ENCODE measurements at regions not wholly inside any gene's neighbourhood (a gene's known extent, or its start where the extent isn't known, plus 50 kb on each side); places are given as distances from the start of the nearest gene placed in this dataset.

DNA sequence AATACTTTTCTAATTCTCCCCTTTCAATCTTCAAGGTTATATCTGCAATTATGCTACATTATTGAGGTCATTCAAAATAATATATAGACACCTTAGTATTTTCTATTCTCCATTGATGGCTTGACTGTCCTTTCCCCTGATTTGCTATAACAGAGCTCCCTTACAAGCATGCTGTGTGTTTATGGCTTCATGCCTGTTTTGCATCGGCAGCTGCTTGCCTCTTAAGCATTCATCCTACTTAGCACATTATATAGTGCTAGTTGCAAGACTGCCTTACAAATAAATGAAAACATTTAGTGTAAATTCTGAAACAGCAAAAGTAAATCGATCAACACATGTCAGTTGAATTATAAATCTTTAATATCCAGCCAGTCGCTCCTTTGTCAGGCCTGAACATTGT lies 476.2 kb upstream of the POU3F2 start:
- TF ChIP-seq, protein P1, sequence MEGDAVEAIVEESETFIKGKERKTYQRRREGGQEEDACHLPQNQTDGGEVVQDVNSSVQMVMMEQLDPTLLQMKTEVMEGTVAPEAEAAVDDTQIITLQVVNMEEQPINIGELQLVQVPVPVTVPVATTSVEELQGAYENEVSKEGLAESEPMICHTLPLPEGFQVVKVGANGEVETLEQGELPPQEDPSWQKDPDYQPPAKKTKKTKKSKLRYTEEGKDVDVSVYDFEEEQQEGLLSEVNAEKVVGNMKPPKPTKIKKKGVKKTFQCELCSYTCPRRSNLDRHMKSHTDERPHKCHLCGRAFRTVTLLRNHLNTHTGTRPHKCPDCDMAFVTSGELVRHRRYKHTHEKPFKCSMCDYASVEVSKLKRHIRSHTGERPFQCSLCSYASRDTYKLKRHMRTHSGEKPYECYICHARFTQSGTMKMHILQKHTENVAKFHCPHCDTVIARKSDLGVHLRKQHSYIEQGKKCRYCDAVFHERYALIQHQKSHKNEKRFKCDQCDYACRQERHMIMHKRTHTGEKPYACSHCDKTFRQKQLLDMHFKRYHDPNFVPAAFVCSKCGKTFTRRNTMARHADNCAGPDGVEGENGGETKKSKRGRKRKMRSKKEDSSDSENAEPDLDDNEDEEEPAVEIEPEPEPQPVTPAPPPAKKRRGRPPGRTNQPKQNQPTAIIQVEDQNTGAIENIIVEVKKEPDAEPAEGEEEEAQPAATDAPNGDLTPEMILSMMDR (IDR thresholded peaks at IDR 0.05), result no peak
- no peak for TF ChIP-seq POLR2A (IDR thresholded peaks at IDR 0.05)
